Transverse colon (tissue), 4 donors: ENCODE measurements at regions not wholly inside any gene's neighbourhood (a gene's known extent, or its start where the extent isn't known, plus 50 kb on each side); places are given as distances from the start of the nearest gene placed in this dataset.

Experiments used
- CTCF ChIP-seq, 5 experiments: fragments of 200-600 bp in 3 of 5; fragments of 450-650 bp in 2 of 5; sonication (generic) in 3 of 5; IDR thresholded peaks; 1 replicate in 2 of 5; 2 replicates in 3 of 5; pipeline ENCODE4 v1.5.1; 2016 to 2017; ENCODE audit warnings: antibody characterized with exemption in 5 of 5, inconsistent platforms in 3 of 5, mild to moderate bottlenecking in 2 of 5, moderate library complexity in 1 of 5
- EP300 ChIP-seq: sonication (generic); formaldehyde crosslinking; IDR thresholded peaks from one replicate; pipeline ENCODE4 v1.6.1; 2017; ENCODE audit warnings: antibody characterized with exemption, low read depth
- POLR2A ChIP-seq: fragments of 450-650 bp; IDR thresholded peaks from one replicate; pipeline ENCODE4 v1.6.1; 2016; ENCODE audit warnings: antibody characterized with exemption, mild to moderate bottlenecking, moderate library complexity
- POLR2AphosphoS5 ChIP-seq, 3 donors: sonication (generic); formaldehyde crosslinking; IDR thresholded peaks; one replicate each; pipeline ENCODE4 v1.6.1; 2016; ENCODE audit warnings: antibody characterized with exemption in 3 of 3

- TF ChIP-seq CTCF (IDR thresholded peaks at IDR 0.05) (no peak), POLR2A (no peak), POLR2AphosphoS5 (IDR thresholded peaks at IDR 0.05) (no peak), EP300 (no peak)
Observed at GRCh38 chr20:55667024-55667423, 338.3 kb downstream of the CBLN4 start.
